ENCODE measurements at regions not wholly inside any gene's neighbourhood (a gene's known extent, or its start where the extent isn't known, plus 50 kb on each side); places are given as distances from the start of the nearest gene placed in this dataset.
"Not testable (repeated sequence)": the region's sequence is repeated elsewhere in the genome, so short reads cannot be mapped to it uniquely, and the experiment has no call there.

GRCh38 chr20:53814060-53814459 lies 220.4 kb upstream of the ZNF217 start:
- no peak for DNase-seq

DNA sequence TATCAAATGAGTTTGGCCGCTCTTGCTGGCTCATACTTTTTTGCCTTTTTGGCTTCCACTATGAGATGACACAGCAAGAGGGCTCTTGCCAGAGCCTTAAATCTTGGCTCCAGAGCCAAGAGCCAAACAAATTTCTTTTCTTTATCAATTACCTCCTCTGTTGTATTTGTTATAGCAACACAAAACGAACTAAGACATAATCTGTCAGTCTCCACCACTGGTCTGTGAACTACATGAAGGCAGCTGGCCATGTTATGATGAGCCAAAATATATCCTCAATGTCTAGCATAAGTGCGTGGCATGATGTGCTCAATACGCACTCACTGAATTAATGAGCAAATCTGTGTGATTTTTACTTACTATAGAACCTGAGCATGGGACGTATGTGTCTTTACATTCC lies 220.0 kb upstream of the ZNF217 start:
- DNase-seq: no peak

- DNase-seq: no peak
These were observed 217.9 kb upstream of the ZNF217 start for GRCh38 chr20:53811577-53811976.

GRCh38 chr20:53810661-53811355 lies 217.2 kb upstream of the ZNF217 start:
- no peak for DNase-seq

GRCh38 chr20:53809728-53810365 lies 216.2 kb upstream of the ZNF217 start:
- DNase-seq: no peak

GRCh38 chr20:53809217-53809616 lies 215.6 kb upstream of the ZNF217 start:
- DNase-seq: no peak

DNA sequence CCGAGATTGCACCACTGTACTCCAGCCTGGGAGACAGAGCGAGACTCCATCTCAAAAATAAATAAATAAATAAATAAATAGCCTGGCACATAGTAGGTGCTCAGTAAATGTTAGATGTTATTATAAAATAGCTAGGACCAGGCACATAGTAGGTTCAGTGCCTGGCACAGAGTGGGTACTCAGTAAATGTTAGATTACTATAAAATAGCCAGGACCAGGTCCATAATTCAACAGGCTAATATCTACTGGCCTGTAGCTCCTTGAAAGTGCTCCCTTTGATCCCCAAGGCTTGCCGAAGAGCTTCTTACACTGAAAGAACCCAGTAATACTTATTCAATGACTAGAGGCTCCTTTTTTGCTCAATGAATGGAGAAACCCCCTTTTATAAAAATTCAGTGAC lies 215.1 kb upstream of the ZNF217 start:
- DNase-seq: no peak

- DNase-seq: not testable (repeated sequence)
These were observed 214.7 kb upstream of the ZNF217 start for GRCh38 chr20:53808302-53808701.

DNA sequence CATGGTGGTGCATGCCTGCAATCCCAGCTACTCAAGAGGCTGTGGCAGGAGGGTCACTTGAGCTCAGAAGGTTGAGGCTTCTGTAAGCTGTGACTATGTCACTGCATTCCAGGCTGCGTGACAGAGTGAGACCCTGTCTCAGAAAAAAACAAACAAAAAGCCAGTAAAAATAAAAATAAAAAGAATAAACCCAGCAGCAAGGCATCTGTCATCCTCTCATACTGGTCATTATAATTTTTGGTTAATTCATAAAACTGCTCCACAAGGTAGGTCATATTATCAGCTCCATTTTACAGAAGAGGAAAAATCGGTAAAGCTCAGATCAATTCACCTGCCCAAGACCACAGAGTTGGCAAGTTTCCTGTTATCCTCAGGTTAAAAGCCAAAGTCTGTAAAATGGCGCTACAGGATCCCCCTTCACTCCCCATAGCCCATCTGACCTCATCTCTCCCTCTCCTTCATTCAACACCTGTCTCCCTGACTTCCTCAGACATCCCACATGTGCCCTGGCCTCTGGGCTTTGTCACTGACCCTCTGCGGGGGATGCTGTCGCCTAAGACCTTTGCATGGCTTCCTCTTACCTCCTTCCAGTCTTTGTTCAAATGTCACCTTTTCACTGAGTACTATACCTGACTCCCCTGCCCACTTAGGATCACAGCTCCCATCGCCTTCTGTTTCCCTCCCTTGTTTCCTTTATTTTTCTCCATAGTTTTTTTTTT lies 213.2 kb upstream of the ZNF217 start:
- DNase-seq: no peak

GRCh38 chr20:53805895-53806384 lies 212.3 kb upstream of the ZNF217 start:
- no peak for DNase-seq

DNA sequence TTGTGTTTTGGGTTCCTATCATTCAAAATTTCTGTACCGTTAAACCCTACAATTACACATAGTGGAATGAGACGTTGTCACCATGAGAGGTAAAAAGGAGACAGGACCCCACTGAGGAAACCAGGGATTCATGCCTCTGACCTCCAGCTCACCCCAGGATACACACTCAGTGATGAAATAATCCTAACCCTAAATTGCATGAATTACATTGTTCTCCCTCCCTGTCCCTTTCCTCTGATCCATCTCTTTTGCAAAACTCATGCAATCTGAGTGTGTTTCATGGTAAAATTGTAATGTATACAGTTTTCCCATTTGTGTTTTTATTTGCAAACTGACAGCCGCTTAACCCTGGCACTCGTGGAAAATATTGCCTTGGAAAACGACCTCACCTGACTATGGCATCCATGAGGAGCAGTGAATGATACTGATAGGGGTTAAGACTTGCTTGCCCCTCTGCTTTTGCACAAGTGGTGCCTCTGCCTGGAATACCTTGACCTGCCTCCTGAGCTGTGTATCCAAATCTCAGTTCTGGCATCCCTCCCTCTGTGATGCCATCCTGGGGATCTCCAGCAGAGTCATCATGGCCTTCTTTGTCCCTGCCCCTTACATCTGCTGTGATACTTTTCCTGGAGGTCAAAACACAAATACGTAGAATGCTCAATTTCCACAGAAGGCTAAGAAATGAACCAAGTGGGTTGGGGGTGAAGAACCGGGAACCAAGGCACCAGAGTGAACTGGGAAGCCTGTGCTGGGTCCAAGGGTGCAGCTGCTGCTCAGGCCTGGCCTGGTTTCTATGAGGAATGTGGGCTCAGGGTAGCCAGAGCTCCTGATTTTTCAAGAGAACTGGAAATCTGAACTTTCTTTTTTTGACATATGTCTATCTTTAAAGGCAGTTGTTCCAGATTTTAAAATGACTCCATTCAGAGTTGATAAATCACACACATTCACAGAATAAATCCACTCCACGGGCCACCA lies 211.6 kb upstream of the ZNF217 start:
- DNase-seq: no peak

GRCh38 chr20:53804308-53804707 lies 210.7 kb upstream of the ZNF217 start:
- DNase-seq: not testable (repeated sequence)

- no peak for DNase-seq
These were observed 210.0 kb upstream of the ZNF217 start for GRCh38 chr20:53803492-53804155.

GRCh38 chr20:53801609-53802370 lies 208.2 kb upstream of the ZNF217 start:
- DNase-seq: no peak

- DNase-seq: no peak
These were observed 207.4 kb upstream of the ZNF217 start for GRCh38 chr20:53800883-53801604.

DNA sequence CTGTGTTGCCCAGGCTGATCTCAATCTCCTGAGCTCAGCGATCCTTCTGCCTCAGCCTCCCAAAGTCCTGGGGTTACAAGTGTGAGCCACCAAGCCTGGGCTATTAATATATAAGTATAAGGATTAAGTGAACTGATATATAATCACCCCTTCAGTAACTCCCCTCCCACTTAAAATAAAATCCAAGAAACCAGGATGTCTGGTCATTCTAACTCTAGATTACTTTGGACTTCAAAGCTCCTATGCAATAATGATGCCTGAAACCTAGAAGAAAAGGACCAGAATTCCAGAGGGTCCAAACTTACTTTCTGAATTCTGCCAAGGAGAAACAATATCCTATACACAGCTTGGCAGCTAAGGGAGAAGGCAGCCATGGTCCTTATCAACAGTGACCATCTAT lies 206.8 kb upstream of the ZNF217 start:
- no peak for DNase-seq

DNA sequence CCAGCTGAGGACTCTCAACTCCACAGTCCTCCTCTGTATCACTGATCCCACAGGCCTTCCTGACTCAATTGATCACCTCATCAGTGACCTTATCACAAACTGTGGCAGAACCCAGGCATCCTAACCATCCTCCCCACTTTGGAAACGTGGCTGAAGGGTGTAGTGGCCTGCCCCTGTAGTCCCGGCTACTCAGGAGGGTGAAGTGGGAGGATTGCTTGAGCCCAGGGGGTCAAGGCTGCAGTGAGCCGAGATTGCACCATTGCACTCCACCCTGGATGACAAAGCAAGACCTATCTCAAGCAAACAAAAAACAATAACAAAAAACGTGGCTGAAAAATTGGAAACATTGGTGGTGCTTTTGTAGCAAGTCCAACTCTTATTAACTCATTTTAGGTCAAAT lies 203.4 kb upstream of the ZNF217 start:
- DNase-seq: no peak

DNA sequence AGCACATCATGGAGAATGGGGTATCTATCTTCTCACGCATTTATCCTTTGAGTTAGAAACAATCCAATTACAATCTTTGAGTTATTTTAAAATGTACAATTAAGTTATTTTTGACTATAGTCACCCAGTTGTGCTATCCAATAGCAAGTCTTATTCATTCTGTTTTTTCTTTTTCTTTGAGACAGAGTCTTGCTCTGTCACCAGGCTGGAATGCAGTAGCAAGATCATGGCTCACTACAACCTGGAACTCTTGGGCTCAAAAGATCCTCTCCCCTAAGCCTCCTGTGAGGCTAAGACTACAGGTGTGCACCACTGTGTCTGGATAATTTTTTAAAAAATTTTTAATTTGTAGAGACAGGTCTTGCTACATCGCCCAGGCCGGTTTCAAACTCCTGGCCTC lies 201.5 kb upstream of the ZNF217 start:
- no peak for DNase-seq

DNA sequence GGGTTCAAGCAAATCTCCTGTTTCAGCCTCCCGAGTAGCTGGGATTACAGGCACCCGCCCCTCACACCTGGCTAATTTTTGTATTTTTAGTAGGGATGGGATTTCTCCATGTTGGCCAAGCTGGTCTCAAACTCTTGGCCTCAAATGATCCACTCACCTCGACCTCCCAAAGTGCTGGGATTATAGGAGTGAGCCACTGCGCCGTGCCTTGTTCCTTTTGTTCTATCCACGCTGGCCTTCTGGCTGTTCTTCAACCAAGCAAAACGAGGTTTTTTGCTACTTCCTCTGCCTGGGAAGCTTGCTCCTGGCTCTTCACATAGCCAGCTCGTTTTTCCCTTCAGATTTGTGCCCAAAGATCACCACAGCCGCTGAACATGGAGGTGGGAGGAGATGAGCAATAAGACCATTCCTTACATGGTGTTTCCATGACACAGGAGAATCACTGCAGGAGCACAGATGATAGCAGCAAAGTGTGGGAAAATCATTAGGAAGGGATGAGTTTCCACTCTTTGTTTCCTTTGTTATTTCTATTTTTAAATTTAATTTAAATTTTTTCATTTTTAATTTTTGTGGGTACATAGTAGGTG lies 201.0 kb upstream of the ZNF217 start:
- no peak for DNase-seq

GRCh38 chr20:53793783-53794383 lies 200.2 kb upstream of the ZNF217 start:
- DNase-seq: no peak
